ENCODE measurements at regions not wholly inside any gene's neighbourhood (a gene's known extent, or its start where the extent isn't known, plus 50 kb on each side); places are given as distances from the start of the nearest gene placed in this dataset.
"Not testable (repeated sequence)": the region's sequence is repeated elsewhere in the genome, so short reads cannot be mapped to it uniquely, and the experiment has no call there.

- DNase-seq = no peak
Observed at GRCh38 chr3:11898611-11899325, 52.1 kb upstream of the TAMM41 start.

DNA sequence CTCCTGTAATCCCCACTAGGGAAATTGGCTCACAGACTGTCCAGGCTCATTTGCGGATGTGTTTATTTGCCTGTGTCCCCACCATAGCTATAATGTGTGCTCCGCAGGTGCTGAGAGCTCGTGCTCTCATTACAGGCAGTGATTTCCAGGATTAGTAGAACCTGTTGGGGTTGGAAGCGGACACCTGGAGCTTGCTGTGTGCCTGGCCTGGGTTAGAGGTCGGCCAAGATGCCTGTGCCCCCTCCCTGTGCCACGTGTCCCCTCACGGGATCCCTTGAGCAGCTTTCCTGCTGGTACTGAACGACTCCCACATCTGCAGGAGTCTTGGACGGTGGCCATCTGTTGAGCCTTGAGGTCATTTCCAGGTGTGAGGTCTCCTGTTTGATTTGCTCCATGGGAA is 52.7 kb upstream of the TAMM41 start:
- not testable (repeated sequence) for DNase-seq

DNA sequence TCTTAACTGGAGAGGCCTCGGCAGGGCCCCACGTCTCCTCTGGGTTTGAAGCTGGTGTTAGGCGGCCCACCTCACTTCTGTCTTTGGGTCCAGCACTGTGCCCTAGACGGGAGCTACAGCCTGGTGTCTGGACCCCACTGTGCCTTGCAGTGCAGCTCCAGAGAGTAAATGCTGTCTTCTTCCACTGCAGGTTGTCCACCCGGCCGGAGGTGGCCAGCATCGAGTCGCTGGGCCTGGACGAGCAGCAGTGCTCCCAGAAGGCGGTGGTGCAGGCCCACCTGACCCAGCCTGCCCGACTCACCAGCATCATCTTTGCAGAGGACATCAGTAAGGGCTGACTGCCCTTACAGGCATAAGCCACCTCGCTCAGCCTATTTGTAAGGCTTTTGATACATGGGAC is 53.1 kb upstream of the TAMM41 start:
- no peak for DNase-seq

- no peak for DNase-seq
Observed at GRCh38 chr3:11900824-11901223, 54.1 kb upstream of the TAMM41 start.

DNA sequence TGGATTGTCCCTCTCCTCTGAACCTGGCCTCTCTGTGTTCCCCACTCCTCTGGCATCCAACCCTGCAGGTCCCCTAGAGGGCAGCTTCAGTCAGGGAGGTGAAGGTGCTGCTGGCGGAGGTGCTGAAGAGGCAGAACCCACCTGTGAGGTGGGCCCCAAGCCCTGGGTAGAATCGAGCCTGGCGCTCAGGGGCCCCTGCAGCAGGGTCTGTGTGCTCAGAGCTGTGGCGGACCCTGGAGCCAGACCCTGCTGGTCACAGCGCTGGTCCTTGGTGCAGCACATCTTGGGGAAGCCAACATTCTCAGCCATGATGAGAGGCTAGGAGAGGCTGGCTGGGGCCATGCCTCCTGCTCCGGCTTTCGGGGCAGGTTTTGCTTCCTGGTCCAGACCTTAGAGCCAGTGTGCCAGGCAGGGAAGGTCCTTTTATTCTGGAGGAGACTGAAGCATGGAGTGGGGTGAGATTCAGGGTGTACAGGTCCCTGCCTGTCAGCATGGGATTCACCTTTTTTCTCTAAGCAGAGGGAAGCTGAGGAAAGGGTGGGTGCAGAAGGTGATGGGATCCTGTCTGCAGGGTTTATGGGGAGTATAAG is 54.7 kb upstream of the TAMM41 start:
- no peak for DNase-seq

DNA sequence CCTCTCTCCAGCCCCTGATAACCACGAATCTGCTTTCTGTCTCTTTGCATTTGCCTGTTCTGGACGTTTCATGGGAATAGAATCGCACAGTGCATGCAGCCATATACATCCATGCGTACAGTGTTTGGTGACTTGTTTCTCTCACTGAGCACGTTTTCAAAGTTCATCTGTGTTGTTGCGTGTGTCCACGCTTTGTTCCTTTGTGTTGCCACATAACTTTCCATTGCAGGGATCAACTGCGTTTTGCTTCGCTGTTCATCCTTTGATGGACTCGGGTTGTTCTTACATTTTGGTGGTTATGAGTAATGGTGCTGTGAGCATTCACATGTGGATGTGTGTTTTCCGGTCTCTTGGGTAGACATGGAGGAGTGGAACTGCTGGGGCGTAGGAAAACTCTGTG is 56.4 kb upstream of the TAMM41 start:
- no peak for DNase-seq

DNA sequence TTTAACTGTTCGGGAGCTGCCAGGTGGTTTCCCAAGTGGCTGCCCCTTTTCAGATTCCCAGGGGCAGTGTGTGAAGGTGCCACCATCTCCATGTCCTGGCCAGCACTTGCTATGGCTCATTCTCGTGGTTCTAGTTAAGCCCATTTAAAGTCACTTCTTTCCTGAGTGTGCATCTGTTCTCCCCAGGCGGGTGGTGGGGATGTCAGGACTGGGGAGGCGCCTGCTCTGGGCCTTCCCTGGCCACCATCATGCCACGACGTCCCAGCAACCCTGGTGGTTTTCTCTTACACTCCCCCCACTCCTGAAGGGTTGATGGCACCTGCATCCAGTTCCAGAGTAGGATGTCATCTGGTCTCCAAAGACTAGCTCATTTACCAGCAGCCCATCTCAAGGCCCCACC is 56.8 kb upstream of the TAMM41 start:
- no peak for DNase-seq

DNA sequence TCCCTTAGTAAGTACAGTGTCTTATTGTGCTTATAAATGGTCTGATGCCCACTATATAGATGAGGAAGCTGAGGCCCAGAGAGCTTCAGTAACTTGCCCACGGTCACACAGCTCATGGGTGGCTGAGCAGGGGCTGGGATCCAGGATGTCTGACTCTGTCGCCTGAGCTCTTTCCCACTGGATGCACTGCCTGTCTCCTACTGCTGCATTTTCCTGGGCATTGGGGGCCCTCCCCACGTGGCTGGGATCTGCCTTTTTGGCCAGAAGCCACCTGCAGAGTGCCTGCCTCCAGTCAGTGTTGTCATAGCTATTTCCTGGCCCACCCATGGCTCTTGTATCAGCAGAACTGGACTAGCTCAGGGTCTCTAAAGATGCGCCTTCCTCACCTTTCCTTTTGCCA is 57.5 kb upstream of the TAMM41 start:
- DNase-seq = no peak

DNA sequence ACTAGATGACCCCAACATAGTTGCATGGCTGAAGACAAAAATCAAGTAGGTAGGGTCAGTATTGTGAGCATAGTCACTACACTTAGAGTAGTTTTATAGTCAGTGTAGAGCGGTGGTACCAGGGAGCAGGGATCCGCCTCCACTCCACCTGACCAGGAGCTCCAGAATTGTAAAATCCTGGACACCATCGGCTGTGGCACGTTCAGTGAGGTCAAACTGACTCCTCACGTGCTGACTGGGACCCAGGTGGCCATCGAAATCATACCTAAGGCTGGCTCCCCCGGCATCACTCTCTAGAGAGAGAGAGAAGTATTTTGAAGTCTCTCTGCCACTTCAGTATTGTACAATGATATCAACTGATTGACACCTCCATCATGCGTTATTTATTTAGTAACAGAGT is 59.7 kb upstream of the TAMM41 start:
- DNase-seq = no peak

GRCh38 chr3:11907667-11908660 is 61.3 kb upstream of the TAMM41 start:
- no peak for DNase-seq

DNA sequence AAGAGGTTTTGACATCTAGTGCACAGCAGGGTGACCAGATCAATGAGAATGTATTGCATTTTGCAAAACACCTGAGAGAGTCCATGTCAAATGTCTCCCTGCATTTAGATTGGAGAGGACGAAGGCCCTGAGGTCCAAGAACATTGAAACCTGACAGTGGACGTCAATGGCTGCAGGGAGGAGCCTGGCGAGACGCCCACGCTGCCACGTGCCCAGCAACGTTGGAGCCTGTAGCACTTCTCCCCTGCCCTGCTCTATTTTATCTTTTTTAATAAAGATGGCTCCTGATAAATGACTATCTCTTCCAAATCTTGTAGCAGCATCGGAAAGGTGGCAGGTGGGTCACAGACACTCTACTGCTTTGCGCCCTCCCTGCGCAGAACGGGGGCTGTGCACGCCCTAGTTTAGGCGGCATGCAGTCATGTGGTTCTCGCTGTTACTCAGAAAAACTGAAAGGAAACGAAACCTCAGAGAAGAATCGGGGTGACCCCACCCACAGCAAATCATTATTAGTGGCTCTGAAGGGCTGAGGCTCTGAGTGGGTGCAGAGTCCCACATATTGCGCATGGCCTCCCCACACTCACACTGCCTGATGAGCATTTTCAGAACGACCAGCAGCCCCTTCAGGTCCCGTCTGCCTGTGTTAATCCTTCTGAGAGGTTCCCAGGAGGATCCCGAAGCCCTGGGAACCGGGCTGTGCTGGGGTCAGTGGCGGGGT is 62.5 kb upstream of the TAMM41 start:
- peak; percentile 6 for DNase-seq

GRCh38 chr3:11909726-11910125 is 63.0 kb upstream of the TAMM41 start:
- DNase-seq = no peak

DNA sequence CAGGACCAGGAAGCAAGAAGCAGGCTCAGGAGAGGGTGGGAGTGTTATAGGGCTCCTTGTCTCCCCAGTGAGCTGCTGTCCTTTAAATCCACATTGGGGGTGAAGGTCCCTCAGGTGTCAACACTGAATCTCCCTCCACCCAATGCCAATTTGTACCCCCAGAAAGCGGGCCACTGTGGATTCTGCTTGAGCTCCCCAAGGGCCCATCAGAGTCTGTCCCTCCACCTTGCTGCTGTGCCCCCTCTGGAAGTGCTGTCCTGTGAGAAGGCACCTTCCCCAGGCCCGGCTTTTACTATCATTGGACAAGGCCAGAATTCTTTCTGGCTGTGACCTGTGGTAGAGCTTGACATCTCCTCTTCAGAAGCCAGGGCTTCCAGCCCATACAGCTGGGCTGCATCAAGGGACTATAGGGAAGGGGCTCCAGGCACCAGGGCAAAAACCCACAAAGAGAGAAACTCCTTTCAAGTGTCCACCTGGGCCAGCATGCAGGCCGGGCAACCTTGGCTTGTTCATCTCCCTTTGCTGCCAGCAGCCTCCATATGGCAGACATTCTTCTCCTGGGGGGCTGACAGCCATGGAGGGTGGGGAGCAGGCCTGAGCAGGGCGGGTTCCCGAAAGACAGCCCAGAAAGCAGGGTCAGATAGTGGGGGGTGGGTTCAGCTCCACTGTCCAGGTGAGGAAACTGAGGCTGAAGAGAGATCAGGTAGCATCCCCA is 63.7 kb upstream of the TAMM41 start:
- not testable (repeated sequence) for DNase-seq

DNA sequence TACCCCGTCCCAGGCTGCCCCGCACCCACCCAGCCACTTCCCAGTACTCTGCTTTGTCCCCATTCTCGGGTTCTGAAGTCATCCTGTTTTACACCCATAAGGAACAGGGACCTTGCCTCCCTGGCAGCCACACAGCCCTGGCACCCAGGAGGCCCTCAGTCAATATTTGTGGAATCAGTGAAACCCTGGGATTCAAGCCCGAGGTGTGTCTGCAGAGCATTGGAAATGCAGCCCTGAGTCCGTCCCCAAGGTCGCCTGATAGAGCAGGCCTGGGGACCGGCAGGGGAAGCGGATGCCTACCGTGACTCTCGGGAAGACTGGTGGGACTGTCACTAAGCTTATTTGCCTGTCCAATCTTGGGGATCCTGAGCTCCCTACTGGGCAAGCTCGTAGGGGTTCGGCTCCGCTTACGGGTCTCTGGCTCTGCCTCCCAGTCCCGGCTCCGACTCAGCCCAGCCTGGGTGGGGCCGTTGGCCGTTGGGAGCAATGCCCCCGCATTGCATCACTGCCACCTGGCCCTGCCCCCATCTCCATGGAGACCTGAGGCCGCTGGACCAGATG is 64.4 kb upstream of the TAMM41 start:
- no peak for DNase-seq

DNA sequence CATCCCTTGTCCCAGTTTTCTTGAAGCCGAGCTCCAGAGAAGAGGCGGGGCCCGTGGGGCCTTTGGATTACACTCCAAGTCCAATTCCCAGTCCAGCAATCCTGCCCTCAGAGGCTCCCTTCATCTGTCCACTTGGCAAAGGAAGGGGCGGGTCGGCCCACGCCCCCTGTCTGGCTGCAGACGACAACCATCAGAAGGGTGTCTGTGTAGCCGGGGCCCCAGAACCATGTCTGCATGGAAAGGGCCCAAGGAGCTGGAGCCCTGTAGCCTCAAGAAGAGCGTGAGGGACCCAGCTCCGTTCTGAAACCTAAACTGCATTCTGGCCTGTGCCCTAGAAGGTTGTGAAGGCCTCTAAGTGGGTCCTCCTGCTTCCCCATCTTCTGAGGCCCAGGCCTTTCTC is 65.2 kb upstream of the TAMM41 start:
- DNase-seq = not testable (repeated sequence)

DNA sequence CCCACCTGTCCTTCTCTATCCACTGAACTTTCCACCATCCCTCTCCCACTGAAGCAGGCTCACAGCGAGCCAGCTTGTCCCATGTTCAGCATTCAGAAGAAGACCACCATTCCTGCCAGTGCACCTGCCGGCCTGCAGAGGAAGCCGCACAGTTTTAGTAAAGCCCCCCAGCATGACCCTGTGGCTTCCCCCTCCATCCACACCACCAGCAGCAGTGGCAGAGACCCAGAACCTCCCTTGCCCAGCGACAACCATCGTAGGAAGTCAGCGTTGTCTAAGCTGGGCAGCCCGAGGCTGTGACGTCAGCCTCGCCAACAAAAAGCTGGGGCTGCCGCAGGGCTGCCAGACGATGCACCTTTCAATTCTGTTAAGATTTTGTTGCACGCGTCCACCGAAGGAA is 66.6 kb upstream of the TAMM41 start:
- no peak for DNase-seq

DNA sequence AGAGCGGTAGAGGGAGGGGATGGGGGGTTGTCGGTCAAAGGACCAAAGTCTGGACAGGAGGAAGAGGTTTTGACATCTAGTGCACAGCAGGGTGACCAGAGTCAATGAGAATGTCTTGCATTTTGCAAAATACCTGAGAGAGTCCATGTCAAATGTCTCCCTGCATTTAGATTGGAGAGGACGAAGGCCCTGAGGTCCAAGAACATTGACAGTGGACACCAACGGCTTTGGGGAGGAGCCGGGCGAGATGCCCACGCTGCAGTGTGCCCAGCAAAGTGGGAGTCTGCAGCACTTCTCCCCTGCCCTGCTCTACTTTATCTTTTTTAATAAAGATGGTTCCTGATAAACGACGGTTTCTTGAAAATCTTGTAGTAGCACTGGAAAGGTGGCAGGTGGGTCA is 67.4 kb upstream of the TAMM41 start:
- no peak for DNase-seq

DNA sequence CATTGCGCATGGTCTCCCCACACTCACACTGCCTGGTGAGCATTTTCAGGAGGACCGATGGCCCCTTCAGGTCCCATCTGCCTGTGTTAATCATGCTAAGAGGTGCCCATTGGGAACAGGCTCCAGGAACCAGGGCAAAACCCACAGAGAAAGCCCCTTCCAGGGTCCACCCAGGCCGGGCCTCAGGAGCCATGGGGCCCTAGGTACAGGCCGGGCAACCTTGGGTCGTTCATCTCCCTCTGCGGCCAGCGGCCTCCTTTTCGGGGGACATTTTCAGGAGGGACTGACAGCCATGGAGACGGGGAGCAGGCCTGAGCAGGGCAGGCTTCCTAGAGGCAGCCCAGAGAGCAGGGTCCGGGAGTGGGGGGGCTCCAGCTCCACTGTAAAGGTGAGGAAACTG is 68.0 kb upstream of the TAMM41 start:
- no peak for DNase-seq

- DNase-seq = no peak
Observed at GRCh38 chr3:11915621-11916424, 69.1 kb upstream of the TAMM41 start.

GRCh38 chr3:11916425-11916762 is 69.7 kb upstream of the TAMM41 start:
- not testable (repeated sequence) for DNase-seq

GRCh38 chr3:11917051-11917450 is 70.4 kb upstream of the TAMM41 start:
- DNase-seq = no peak
